ENCODE measurements at regions not wholly inside any gene's neighbourhood (a gene's known extent, or its start where the extent isn't known, plus 50 kb on each side); places are given as distances from the start of the nearest gene placed in this dataset.
"Not testable (repeated sequence)": the region's sequence is repeated elsewhere in the genome, so short reads cannot be mapped to it uniquely, and the experiment has no call there.

DNA sequence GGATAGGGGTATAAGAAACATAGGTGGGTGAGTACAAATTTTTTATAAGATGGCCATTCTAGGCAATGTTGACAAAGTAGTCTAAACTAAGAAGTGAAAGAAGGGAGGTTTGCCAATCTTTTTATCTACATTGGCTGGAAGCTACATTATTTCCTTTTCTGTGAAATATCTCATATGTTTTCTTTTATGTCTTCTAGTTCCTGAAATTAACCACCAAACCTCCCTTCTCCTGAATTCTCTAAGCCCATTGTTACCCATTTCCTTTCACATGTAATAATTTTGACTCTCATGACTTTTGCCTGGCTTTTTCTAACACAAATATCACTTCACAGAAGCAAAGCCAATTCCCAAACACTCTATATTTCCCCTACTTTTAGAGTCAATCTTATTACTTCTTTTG lies 496.2 kb upstream of the JAG1 start:
- peak; percentile 83 to 86 for DNase-seq (ENCODE audit: low read depth in 2 of 2)

DNA sequence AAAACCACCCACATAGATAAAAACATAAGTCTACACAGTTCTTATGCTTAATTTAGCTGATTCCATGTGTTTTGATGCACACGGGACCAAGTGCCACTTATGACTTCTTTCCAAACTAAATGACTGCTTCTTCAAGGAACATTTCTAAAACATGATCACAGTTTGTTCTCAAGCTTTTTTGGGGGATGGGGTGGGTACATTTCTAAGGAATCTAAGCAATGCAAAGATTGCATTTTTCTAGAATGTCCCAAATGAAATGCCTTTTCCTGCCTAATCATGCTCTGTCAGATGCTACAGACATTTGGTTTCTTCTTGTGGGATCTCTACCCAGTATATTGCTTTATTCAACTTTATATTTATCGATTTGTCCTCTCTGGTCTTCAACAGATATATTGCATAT lies 496.8 kb upstream of the JAG1 start:
- DNase-seq (ENCODE audit: low read depth in 2 of 2) = peak; percentile 28 to 45

DNA sequence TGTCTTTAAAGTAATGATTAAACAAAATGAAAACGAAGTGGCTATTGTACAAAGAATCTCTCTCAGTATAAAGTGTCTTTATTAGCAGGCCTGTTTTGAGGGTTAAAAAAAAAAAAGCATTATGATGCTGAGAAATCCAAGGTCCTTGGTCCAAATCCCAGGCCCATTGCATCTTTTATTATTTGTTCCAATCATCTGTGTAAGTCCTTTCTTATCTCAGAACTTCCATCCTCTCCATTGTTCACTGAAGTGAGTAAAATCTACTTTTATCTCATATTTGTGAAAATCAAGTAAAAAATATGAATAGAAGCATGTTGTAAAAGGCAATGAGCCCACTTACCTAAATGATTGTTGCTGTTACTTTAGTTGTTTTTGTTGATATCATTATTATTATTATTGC lies 499.1 kb upstream of the JAG1 start:
- no peak for DNase-seq (ENCODE audit: low read depth in 2 of 2)

DNA sequence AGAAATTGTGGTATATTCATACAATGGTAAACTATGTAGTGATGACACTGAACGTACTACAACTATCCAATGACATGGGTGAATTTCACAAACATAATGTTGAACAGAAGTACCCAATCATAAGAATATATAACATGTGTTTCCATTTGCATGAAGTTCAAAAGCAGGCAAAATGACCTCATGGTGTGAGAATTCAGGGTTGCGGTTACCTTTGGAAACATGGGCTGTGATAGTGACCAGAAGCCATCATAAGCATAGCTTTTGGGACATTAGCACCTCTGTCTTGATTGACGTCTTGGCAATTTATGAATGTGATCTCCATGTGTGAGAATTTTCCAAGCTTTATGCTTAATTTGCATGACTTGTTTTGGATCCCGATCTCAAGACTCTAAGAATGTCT lies 500.1 kb upstream of the JAG1 start:
- no peak for DNase-seq (ENCODE audit: low read depth in 2 of 2)

DNA sequence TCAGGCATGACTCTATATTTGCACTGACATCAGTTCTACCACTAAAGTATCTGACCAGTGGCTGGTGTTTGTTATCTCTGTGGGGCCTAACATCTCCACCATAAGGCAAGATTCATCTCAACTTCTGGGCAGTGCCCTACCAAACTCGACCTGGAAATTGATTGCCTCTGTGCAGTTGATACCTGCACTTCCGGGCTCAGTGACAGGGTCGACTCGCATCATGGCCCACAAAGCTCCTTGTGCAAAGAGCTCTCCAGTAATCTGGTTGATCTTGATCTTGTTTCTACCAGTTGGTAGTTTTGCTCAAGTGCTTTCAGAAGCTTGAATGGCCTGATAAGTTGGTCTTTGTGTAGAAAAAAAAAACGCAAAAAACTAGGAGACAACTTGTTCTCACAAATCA lies 501.1 kb upstream of the JAG1 start:
- DNase-seq (ENCODE audit: low read depth in 2 of 2) = no peak

DNA sequence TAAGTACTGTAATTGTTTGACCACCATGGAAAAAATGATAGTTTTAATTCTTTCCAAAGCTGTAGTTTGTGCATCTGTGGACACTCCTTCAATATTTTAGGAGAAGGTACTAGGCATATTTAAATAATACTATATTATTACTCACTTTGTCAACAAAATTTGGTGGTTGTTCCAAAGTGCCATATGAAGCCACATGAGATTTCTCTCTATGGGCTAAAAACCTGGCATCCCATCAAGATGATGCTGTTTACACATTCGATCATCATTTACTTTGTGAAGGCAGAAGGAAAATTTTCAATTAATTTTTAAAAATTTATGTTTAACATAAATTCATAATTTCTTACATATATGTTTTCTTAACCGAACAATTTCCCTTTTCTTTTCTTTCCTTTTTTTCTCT lies 502.6 kb upstream of the JAG1 start:
- no peak for DNase-seq (ENCODE audit: low read depth in 2 of 2)

DNA sequence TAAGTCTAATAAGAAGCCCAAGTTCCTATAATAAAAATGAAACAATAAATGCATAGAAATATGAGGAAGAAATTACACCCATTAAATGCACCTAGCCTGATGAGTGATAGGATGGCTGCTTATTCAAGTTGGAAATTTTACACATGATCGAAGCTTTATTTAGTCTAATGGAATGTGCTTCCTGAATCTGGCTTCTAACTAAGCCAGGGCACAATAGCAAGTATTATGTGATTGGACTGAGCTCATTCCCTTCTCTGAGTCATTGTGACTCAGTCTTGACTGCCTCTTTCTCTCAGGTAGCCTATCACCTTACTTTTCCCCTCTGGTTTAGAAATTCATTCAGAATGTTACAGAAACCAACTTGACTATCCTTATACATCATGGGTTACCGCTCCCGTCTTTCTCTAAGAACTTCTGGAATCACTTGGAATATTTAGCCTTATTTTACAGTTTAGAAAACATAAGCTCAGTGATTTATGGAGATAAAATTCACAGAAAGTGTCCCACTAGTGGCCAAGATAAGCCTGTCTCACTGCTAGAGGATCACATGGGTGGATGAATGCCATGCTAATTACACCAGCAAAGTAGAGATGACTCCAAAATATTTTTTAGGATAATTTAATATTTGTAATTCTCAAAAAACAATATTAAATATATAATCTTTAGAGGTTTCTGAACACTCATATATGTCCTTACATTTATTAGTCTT lies 505.3 kb upstream of the JAG1 start:
- DNase-seq (ENCODE audit: low read depth in 2 of 2) = peak; percentile 87 to 92

DNA sequence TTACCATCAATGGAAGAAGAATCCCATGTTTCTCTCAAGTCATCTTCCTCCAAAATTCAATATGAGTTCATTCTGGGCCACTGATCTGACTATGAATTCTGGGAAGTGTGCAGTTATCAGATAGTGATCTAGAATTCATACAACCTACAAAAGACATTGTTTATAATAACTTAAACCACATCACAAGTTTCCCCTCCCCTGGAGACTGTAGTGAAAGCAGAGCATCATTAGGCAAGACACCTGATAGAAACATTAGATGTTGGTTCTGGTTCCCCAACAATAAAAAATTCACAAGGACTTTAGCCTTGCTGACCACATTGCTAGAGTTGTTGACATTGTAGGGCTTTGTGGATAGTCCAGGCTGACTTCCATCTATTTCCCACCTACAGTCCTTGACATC lies 506.4 kb upstream of the JAG1 start:
- DNase-seq (ENCODE audit: low read depth in 2 of 2) = peak in 1 of 2 donors; percentile 40

DNA sequence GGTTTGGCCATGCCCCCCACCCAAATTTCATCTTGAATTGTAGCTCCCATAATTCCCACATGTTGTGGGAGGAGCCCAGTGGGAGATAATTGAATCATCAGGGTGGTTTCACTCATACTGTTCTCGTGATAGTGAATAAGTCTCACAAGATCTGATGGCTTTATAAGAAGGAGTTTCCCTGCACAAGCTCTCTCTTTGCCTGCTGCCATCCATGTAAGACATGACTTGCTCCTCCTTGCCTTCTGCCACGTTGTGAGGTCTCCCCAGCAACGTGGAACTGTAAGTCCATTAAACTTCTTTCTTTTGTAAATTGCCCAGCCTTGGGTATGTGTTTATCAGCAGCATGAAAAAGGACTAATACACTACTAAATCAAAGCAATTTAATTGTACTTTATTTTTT lies 507.3 kb upstream of the JAG1 start:
- DNase-seq (ENCODE audit: low read depth in 2 of 2) = not testable (repeated sequence)

DNA sequence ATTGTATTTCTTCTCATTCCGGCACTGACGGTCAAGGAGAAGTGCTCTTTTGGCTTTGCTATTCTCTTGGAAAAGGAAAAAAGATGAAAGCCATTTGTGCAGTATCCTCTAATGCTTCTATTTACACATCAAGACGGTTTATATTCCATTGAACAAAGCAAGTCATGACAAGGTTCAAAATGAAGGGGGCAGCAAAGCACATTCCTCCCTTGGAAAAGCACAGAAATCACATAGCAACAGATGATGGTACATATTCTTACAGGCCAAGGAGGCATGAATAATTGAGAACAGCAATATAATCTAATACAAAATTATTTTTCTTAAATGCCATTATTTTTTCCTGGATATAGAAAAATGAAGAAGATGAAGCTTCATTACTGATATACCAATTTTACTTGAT lies 508.2 kb upstream of the JAG1 start:
- no peak for DNase-seq (ENCODE audit: low read depth in 2 of 2)

DNA sequence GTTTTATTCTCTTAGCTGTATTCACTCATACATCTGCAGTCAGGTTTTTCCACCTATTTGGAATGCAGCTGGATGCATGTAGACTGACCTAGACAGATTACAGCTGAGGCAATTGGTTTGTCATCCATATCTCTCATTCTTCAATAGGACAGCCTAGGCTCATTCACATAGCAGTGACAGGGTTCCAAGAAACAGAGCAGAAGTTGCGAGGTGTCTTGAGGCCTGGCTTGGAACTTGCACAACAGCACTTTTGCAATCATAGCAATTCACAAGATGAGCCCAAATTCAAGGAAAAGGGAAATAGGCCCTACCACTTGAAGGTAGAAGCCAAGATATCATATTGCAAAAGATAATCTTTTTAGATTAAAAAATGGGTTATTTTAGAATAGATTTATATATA lies 508.9 kb upstream of the JAG1 start:
- no peak for DNase-seq (ENCODE audit: low read depth in 2 of 2)

DNA sequence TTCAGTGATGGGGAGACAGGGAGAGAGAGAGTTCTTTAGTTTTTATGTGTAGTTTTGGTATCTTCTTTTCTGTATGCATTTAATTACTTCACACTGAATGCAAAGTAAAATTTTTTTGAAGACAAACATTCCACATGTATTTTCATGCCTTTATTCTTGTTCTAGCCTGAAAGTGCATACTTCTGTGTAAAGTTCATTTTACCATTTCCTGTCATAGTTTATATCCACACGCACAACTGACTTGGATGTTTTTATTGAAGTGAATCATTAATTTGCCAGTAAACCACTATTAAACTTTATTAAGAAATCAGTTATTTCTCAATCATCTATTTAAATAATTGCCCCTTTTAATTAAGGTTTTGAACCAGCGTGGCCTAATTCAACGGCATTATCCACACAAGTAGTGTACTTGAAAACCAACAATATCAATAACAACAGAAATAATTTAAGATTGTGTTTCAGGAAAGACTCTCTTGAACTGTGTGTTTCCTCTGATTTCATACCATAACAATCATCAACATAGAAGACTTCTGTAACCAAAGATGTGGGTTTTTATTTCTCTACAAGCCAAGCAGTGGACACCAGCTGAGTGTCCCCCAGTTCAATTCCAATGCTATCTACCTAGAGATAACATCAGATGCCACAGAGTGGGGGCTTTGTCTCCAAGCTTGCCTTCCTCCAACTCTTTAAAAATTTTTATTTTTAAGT lies 512.7 kb upstream of the JAG1 start:
- peak in 1 of 2 donors; percentile 54 for DNase-seq (ENCODE audit: low read depth in 2 of 2)

DNA sequence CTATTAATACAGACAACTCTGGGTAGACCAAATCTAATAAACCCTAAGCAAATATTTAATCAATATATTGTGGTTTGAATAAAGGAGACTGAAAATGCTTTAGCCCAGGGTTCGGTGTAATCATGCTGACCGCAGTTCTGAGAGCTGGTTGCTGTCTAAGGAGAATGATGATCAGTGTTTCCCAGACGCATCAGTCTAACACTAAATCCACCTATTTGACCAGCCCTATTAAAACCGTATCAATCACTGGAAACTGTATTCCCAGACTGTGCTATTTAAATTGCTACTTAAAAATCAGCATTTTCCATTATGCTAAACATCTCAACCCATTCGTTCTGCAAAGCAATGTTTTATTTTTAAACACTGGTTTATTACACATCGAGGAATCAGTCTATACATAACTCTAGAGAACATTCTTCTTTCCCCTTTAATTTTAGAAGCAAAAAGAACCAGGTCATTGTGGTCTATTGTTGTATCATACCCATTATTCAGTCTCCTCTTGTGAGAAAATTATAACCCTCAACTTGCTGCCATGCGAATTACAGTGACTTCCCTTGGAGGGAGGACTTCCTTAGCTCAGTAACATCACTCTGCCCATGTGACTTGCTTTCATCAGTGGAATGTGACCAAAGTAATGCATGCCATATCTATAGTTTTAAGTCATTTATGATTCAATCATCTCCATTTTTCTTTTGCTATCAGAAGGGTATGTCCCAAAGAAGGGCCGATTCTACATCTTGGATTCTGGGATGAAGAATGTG lies 515.2 kb upstream of the JAG1 start:
- no peak for DNase-seq (ENCODE audit: low read depth in 2 of 2)

DNA sequence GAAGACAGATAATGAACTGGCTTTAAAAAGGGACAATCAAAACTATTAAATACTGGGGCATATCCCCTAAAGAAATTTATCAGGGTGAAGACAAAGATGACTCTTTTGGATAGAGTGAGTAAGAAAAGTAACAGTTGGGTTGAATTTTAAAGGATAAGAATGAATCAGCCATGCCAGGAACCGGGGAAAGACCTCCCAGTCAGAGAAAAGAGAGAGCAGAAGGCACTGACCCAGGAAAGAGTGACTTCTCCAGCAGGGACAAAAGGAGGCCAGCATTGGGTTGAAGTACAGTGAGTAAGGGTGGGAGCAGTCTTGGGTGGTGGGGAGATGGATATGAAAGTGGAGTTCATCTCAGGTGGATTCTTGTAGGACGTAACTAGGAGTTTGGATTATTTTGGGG lies 516.9 kb upstream of the JAG1 start:
- no peak for DNase-seq (ENCODE audit: low read depth in 2 of 2)

DNA sequence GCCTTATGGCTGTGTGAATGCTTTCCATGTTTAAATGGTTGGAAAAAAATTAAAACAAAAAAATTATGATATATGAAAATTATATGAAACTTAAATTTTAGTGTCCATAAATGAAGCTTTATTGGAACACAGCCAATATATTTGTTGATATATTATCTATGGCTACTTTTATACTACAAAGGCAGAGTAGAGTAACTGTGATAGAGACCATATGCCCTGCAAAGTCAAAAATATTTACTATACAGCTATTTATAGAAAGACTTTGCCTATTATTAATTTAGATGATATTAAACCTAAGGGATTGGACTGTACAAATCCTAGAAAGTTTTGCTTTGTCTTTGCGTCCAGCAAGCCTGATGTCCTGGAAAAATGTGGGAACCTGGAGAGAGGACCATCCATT lies 518.3 kb upstream of the JAG1 start:
- DNase-seq (ENCODE audit: low read depth in 2 of 2) = no peak

DNA sequence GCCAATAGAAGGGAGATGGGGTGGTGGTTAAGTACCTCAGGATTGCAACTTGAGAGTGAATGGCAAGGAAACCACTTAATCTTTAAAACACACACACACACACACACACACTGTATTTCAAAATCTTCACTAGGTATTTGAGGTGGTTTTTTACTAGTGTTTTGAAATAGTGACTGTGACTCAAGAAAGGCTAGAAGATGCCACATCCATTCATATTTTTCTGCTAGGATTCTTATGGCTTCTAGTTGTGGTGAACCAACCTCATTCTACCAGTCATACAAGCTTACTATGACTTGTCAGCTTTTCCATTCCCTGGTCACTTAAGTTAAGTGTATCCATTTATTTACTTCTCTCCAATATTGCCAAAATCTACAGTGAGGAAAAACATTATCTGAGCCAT lies 519.4 kb upstream of the JAG1 start:
- DNase-seq (ENCODE audit: low read depth in 2 of 2) = no peak

DNA sequence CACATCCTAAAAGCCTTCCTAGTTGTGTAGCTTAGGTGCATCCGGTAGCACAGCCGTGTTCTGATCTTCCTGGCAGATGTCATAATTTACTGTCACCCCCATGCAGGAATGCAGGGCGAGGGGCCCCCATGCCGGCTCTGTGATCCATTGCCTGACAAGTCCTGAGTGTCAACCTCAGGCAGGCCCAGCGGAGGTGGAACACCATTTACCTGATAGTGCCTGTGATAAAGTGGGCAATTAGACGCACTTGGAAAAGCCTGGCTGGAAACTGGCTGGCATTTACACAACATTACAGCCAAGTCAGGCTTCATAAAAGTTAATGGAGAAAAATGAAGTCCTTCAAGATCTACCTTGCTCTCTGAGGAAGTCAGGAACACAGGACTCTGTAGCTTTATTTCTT lies 521.4 kb upstream of the JAG1 start:
- peak; percentile 11 to 59 for DNase-seq (ENCODE audit: low read depth in 2 of 2)

DNA sequence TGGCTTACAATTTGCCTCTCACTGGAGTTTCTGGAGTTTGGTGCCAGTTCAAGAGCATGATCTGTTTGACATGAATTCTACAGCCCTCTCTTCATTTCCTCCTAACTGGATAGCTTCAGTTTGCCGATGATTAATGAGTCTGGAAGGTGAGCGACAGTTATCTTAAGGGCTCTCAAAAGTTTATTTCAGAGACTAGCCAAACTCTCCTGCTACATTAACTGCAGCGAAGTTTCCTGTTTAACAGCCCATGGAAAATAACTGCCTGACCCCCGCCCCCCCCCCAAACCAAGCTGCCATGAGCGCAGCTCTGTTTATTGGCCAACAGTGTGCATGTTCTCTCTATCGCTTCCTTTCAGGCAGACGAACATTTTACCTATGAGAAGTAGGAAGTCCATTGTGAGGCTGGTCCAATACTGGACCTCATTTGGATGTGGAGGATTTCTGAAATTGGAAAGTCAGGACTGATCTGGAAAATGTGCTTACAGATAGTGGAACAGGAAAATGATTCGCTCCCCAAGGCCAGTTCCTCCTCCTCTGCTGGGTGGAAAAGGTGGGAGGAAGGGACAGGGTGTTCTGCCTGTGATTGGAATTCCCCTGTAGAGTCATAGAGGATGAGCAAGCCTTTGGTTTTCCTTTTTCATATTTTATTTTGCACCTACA lies 522.2 kb upstream of the JAG1 start:
- peak; percentile 80 to 97 for DNase-seq (ENCODE audit: low read depth in 2 of 2)

DNA sequence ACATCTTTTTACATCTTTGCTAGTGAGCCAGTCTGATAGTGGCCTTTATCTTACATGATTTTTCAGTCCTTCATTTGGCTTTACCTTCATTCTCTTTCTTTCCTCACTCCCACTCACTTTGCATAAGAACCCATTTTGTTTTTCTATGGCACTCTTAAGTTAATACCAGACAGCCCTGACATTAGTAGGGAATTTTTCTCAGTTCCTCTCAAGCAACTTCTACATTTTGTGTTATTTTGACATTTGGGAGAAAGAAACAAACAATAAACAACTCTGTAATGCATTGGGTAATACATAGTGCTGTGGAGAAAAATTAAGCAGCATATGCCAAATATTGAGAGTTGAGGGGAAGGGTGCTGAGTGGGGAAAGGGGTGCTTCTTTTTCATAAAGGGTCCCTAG lies 524.1 kb upstream of the JAG1 start:
- DNase-seq (ENCODE audit: low read depth in 2 of 2) = no peak

DNA sequence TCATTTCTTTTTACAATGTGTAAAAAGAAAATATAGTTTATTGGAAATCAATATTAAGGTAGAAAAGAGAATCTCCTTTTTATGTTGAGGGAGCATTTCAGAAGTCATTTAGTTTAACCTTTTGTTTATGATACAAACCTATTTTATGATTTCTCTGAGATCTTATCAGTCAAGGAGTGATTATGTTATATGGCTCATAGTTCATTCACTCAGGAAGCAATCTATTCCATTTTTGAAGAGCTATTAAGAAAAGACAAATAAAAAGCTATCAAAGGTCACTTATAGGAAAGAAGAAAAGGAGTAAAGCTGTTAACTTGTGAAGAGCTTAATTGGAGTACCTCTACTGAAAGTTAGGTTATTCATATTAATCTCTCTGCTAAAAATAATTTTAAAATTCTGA lies 526.6 kb upstream of the JAG1 start:
- DNase-seq (ENCODE audit: low read depth in 2 of 2) = peak in 1 of 2 donors; percentile 6

DNA sequence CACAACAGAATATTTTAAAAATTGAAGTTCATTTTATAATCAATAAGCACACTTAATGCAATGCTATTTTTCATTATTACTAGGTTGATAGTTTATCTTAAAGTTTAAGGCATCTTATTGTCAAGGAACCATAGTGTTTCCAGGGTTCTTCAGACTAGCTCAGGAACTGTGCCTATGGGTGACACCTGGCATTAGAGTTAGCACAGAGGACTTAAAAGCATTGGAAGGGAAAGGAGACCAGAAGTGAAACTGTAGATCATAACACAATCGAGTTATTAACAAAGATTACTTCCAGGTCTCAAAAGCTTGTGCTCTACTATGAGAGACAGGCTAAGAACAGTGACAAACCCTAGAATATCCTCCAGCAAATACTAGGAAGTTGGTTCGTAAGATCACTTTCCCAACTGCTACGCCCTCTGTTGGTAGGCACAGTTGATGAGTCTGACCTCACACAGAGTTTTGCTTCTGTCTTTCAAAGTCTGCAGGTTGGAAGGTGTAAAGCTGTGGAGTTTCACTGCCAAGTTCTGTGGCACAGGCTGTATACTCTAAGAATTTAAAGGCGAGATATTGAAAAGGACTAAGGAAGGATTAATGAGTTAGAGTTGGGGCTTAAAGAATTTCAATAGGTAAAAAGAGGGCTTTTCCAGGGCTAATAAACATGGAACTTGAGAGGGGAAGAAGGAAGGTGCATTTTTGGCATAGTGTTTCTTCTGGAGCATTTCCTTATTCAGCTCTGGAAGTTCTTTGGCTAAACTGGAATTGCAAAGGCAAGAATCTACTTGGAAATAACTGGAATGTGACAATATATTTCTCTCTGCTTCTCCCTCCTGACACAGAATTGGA lies 531.3 kb upstream of the JAG1 start:
- peak; percentile 85 to 87 for DNase-seq (ENCODE audit: low read depth in 2 of 2)

Data from lung microvascular endothelial cell (primary cell).